ENCODE measurements at regions not wholly inside any gene's neighbourhood (a gene's known extent, or its start where the extent isn't known, plus 50 kb on each side); places are given as distances from the start of the nearest gene placed in this dataset.
"Not testable (repeated sequence)": the region's sequence is repeated elsewhere in the genome, so short reads cannot be mapped to it uniquely, and the experiment has no call there.

DNA sequence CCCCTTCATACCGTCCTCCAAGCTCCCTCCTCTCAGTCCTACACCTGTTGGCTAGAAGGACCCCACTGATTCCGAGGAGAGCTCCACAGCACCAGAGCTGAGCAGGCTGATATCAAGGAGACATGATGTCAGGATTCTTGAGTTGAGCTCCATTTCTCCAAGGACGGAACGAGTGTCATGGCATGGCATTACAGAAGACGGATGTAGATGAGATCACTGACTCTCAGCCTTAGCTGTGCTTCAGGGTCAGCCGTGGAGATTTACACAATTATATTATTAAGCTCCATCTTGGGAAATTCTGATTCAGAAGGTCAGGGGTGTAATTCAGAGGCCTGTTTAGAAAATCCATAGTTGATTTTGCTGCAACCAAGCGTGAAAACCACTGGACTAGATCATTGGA, 428.9 kb upstream of the B3GAT1 start:
- peak; percentile 51 for DNase-seq

DNA sequence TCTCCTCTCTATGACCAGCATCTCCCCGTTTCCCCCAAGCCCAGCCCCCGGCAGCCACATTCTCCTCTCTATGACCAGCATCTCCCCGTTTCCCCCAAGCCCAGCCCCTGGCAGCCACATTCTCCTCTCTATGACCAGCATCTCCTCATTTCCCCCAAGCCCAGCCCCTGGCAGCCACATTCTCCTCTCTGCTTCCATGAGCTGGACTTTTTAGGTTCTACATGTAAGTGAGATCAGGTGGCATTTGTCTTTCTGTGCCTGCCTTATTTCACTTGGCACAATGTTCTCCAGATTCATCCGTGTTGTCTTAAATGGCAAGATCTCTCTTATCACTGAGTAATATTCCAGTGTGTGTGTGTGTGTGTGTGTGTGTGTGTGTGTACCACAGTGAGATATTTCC, 428.1 kb upstream of the B3GAT1 start:
- not testable (repeated sequence) for DNase-seq

DNA sequence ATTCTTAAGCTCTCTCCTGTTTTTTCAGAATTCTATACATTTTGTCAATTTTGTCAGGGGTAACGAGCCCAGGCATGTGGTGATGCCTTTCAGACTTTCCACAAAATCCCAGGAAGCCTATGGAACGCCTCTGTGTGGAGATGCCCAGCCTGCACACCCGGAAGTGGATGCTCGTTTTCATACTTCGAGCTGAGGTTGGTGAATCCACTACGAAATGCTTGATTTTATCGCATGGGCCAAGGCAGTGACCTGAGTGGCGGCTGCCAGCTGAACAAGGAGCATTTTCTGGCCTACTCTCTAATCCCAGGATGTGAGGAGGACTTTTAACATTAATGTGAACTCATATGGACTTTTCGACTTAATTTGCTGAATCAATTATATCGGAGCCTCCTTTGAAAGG, 426.7 kb upstream of the B3GAT1 start:
- no peak for DNase-seq

DNA sequence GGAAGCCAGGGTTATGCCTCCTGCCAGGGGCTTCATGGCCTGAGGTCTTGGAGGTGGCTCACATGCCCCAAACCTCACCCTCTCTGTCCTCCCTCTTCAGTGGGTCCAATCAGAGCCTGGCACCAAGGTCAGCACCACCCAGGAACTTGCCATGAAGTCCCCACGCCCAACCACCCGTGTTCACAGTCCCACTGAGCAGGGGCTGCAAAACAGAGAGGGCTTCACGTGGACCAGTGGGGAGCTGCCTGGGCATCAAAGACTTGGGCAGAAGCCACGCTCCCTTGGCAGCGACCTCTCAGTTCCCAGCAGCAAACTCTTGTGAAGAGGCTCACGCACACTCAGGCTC, 425.8 kb upstream of the B3GAT1 start:
- no peak for DNase-seq

DNA sequence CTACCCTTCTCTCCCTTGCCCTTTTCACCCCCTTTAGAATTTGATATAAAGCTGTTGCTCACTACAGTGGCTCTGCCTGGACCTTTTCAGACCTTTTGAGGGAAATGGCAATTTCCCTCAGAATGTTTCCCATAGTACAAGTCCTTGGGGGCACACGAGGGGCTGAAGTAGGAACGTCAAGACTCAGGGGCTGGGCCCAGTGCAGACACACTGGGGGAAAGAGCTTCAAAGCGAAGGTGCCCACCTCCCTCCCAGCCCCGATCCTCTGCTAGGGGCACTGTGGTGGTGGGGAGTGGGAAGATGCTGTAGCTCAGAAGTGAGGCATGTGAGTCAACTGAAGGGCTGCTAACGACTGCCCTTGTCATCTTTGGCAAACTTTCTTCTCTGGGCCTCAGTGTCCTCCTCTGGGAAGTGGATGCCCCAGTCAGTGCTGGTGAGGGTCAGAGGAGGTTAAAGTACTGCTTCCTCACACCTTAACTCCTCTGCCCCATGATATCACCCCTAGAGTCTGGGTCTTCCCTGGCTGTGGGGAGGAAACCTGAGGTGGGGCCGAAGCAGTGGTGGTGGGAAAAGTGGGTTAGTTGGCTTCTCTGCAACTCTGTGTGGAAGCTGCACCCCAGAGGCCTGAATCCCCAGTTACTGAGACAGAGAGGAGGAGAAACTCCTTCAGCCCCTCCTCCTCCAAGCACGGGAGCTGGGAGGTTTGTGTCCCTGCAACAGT, 425.3 kb upstream of the B3GAT1 start:
- DNase-seq, result no peak

DNA sequence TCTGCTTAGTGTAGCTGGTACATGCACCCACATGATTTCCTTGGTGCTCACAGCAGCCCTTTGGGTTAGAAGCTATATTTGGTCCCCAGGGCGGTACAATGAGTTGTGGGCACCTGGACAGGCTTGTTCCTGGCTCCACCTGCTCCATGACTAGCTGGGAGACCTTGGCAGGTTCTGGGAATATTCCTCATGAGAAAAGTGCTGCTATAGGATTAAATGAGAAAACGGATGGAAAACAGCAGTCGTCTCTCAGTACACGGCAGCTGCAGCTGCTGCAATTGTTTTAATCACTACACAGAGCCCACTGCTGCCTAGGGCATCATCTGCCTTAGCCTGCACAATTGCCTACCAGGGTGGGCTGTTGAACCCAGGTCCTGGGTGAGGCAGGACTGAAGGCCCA, 424.5 kb upstream of the B3GAT1 start:
- DNase-seq, result no peak

DNA sequence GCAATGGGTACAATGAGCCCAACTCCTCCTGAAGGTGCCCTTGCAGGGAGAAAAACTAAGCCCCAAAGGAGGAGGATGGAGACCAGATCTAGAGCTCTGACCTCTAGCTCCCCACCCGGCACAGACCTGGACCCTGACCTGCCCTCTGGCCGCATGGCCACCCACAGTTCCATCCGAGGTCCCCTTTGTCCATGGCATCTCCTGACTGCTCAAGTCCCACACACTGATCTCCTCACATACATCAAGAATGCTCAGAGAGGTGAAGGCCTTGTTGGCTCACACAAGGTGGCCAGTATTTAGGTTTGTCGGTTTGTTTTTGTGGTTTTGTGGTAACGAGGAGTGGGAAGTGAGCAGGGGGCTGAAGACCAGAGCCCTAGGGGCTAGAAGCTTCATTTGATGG, 423.5 kb upstream of the B3GAT1 start:
- no peak for DNase-seq

DNA sequence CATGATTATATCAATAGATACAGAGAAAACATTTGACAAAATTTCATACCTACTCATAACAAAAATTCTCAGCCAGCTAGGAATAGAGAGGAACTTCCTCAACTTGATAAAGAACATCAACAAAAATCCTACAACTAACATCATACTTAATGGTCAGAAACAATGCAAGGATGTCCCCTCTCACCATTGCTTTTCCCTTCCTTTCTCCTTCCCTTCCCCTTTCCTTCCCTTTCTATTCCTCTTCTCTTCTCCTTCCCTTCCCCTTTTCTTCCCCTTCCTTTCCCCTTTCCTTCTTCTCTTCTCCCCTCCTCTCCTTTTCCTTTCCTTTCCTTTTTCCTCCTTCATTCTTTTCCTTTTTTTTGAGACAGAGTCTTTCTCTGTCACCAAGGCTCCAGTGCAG, 418.3 kb upstream of the B3GAT1 start:
- DNase-seq, result no peak

DNA sequence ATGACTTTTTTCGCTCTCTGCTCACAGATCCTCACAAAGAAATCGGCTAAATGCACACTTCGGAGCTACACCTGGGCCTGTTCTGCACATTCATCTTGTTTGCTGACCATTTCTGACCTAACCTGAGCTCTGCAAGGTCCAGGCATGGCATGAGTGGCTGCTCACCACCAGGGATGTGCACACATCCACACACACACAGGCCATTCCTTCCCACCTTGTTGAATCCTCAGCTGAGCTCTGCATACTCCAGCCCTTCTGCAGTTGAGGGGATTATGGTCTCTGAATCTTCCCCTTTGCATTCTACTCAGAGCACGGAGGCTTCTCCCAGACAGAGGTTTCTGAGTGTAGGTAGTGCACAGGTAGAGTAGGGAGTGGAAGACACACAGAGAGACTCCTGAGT, 411.9 kb upstream of the B3GAT1 start:
- no peak for DNase-seq

DNA sequence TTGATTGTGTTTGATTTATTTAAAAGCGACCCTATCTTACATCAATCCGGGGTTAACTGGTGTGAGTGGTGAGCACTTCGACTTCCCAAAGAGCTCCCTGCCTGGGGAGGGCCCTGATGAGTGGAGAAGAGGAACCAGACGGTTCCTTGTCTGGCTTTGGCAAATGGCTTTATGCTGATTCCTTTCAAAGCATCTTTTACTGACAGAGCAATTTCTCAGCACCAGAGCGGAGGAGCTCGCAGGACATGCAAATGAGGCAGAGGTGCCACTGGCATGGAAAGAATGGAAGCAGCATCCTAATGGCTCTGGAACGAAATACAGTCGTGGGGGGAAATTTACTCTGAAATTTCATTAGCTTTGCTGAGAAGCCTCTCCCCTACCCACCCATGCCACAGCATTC, 410.9 kb upstream of the B3GAT1 start:
- DNase-seq, result no peak

DNA sequence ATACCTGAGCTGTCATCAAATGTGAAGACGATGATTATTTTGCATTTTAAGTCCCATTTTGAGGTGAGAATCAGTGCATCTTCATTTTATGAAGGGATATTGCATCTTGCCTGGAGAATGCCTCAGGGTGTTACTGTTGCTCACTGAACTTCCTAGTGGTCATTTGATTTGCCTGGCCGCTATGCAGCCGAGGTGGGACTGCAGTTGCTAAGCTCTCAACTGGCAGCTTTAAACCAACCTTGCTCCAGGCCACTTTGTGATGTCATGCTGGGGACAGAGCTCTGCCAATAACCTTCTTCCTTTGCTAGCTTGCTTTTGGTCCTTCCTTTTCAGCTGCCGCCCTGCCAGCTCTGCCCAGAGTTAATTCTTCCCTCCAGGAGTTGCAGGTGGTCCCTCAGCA, 409.4 kb upstream of the B3GAT1 start:
- DNase-seq, result no peak

DNA sequence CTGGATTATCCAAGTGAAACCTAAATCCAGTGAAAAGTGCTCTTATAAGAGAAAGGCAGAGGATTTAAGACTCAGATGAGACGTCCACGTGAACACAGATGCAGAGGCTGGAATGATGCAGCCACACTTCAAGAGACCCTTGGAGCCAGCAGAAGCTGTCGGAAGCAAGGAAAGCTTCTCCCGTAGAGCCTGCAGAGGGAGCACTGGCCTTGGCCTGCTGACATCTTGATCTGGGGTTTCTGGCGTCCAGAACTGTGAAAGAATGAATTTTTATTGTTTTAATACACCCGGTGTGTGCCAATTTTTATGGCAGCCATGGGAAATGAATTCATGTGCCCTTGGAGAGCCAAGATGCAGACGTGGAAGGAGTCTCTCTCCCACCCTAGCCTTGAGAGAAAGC, 407.0 kb upstream of the B3GAT1 start:
- DNase-seq, result no peak

DNA sequence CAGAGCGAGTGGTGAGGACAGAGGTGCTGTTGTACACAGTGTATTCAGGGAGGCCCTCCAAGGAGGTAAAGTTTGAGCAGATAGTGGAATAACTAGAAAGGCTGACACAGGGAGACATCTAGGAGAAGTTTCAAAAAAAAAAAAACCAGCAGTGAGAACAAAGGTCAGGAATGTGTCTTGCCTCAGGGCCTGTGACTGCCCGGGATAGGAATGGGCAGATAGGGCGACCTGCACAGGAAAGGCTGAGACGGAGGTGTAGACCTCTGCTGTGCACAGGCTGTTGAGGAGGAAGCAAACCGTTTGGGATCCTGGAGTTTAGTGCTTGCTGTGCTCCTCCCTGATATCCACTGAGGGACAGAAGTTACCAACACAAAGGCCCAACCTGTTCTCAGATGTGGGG, 406.5 kb upstream of the B3GAT1 start:
- DNase-seq, result no peak

DNA sequence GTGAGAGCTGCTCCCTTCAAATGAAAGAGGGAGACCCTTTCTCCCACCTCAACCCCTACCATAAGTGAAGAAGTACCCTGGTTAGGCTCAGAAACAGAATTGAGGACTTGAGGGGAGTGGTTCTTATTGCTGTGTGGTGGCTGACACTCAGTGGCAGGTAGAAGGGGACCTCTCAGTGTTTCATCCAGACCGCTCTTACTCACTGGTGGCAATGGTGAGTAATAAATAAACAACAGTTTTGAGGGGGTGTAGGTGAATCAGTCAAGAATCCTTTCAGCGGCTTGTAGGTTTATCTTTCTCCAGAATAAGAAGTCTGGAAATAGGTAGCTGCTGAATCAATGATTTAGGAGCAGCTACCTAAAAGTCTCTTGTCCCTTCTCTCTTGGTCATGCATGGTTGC, 403.4 kb upstream of the B3GAT1 start:
- DNase-seq, result no peak

DNA sequence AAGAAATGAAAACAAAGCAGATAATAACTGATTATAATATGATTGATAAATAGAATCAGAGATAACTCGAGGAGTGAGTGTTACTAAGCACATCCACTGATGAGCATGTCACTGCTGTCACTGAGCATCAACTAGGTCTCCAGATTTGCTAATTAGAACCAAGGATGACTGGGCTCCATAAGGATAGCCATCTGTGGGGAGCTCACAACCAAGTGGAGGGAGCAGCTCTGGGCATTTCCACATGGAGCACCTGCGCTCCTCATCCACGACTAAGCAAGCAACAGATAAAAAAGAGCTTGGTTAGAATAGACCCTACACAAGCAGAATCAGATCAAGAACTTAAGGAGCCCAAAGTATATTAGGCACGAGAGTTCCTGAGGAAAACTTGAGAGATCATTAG, 396.0 kb upstream of the B3GAT1 start:
- DNase-seq, result no peak

DNA sequence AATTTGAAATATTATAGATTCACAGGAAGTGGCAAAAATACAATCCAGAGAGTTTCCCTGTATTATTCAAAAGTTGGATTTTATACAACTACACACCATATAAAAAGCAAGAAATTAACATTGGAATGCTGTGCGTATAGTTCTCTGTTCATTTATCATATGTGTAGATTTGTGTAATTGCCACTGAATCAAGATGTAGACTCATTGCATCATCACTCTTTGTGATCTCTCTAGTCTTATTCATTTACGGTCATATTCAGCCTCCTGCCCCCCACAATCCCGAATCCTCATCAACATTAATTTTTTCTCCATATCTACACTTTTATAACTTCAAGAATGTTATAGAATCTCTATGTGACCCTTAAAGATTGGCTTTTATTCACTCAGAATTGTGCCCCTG, 390.6 kb upstream of the B3GAT1 start:
- DNase-seq, result no peak

DNA sequence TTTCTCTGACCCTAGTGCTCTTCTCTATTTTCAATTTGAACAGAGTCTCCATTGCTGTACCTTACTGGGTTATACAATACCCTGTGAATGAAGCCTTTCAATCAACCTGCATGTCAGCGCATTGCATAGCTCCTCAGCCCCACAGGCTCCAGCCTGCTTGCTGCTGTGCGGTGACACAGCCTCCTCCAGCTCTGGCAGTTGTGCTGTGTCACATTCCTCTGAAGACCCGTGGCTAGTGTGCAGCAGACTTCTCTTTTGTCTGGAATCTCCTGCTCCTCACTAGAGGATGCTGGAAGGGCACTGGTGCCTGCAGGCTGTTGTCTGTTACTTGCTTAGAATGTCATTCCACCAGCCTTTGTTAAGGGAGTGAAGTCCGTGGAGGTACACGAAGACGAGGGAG, 390.1 kb upstream of the B3GAT1 start:
- no peak for DNase-seq

DNA sequence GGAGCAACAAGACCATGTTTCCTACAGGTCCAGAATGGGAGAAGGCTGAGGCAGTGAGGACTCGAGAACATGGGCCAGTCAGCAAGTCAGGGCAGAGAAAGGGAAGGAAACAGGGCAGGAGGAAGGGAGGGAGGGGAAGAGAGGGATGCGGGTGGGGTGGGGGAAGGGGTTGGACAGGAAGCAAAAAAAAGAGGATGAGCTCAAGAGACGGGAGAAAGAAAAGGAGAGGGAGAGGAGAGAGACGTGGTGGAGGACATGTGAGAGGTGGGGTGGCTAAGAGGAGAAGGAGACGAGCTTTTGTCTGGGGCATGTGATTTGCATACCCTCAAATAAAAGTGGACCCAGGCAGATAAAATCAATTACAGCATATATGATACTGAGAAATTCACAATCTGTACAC, 389.5 kb upstream of the B3GAT1 start:
- no peak for DNase-seq

DNA sequence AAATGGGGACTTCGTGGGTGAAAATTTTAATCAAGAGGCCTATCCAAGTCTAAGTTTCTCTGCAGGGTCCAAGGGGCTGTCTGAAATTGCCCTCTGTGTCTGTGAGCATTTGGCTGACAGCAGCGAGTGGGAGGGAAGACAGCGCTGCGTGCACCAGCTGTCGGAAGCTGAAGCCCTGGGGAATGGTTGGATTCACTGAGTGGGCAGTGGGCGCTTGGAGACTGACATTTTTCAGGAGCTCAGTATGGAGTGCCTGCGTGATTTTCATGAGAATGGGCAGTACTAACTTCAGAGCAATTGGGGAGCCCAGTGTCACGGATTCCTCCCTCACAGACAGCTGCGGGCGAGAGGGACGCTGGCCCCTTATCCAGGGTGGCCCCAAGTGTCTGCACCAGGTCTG, 388.8 kb upstream of the B3GAT1 start:
- no peak for DNase-seq

DNA sequence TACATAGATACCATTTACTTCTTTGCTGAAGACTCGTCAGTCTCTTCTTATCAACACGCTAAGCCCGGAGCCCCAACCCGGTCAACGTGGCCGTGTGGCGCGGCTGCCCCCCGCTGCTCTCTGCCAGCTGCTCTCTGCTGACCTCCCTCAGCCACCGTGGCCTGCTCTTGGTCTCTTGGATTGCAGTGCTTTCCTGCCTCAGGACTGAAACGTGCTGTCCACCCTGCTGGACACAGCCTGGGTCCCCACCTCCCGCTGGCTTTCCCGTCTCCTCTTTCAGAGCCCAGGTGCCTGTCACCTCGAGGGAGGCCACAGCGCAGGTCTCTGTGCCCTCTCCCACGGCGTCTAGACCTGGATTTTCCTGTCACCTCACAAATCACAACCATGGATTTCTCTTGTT, 388.1 kb upstream of the B3GAT1 start:
- no peak for DNase-seq

DNA sequence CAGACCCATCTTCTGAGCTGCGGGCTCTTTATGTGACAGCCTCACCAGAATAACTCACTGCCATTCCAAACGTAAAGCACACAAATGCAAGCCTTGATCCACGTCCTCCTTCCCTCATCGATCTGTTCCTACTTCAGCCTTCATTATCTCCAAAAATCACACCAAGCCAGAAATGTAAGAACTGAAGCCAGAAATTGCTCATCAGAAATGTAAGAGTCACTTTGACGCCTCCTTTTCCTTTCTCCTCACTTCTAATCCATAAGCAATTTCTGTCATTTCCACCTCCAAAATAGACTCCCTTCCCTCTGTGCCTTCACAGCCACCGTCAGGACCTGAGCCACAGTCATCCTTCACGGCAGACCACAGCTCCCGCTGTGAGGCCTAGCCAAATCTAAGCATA, 387.3 kb upstream of the B3GAT1 start:
- DNase-seq, result no peak

DNA sequence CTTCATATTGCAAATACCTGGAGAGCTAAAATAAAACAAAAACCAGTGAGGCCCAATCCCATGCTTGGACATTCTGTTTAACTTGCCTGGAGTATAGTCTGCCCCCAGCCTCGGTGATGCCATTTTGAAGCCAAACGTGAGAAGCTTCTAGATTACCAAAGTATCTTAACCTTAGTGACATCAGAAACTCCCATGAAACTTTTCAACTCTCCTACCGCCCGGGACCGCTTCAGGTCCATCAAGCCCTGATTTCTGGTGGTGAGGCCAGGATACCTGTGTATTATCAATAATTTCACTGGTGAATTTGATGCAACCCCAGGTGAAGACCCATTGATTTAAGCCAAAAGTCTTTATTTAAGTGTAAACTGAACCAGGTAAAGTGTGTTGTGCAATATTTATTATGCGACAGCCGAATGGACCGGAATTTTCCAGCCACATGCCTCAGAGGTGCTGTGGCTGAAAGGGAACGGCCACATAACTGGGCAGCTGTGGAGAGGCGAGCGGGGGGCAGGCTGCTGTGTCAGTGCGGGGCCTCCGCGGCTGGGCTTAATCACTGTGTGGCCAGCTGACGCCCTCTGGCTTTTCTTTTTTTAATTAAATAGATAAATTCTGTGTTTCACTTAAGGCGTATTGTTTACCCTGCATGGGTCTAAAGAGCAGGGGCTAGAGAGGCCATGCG, 385.5 kb upstream of the B3GAT1 start:
- DNase-seq, result no peak

DNA sequence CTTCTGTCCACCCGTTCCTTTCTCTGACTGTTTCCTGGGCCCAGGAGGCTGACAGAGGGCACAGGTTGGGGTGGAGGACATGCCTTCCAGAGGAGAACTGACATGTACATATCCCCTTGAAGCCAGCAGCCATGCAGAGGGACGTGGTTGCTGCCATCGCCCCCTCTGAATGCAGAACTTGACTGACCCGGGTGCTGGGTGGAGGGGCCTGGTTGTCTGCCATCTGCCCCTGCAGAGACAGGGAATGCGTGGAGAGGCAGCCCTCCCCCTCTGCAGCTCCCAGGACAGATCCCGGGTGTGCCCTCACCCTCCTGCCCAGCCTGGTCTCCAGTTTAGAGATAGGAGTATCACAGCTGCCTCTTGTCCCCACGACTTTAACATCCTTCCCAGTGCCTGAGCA, 383.0 kb upstream of the B3GAT1 start:
- DNase-seq, result no peak

DNA sequence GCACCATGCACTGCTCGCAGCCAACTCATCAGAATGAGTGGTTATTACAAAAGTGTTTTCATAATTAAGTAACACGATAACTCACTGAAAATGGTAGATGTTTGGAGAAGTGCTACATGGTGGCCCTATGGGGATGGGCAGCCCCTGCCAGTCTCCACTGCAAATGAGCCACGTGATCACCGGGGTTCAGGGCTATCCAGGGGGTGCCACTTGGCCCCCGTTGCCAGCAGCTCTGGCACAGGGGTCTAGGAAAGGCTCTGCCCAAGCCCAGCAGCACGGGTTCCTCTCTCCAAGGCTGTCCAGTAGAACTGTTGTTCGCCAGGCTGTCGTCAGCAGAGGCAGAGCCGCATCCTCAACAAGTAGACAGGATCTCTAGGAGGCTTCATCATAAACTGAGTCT, 382.1 kb upstream of the B3GAT1 start:
- peak; percentile 92 for DNase-seq

DNA sequence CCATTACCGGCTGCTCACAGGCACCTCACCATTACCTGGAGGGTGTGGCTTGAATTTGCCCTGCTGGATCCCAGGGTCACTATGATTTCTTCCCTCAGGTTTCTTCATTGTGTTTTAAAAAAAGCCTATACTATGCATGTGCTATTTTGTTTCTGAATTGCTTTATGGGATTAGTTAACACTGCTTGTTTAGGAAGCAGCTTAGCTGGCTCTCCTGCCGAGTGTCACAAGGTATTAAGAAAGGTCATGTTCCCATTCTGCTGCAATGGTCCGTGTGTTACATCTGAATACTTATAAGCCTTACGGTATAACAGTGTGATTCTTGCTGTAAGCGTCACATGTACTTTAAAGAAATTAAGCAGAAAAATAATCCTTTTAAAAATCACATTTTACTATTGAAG, 380.6 kb upstream of the B3GAT1 start:
- no peak for DNase-seq
